ENCODE measurements at regions not wholly inside any gene's neighbourhood (a gene's known extent, or its start where the extent isn't known, plus 50 kb on each side); places are given as distances from the start of the nearest gene placed in this dataset.

GRCh38 chr3:110526777-110527727, 544.6 kb upstream of the NECTIN3 start:
- no peaks in the 10 kb centered on the region for H3K36me3 ChIP-seq (ENCODE audit: control insufficient read depth, insufficient read depth, low read length)
- WGBS, 2 experiments (ENCODE audit: insufficient coverage in 1 of 2, insufficient read length in 1 of 2) = 78 to 86% methylated on average over 2 to 3 of the region's 3 CpGs
- H3K9ac ChIP-seq (ENCODE audit: extremely low read depth, low read length, poor library complexity, severe bottlenecking) = no peak overlapping the region
- H3K27ac ChIP-seq (ENCODE audit: low read depth, low read length) = peak overlapping the region; percentile 7
- H3K4me3 ChIP-seq (ENCODE audit: low read length) = no peak overlapping the region
- H3K27me3 ChIP-seq (ENCODE audit: control insufficient read depth, insufficient read depth, low read length, poor library complexity, severe bottlenecking) = no peaks in the 10 kb centered on the region
- Mint-ChIP-seq H3K36me3 (ENCODE audit: low read depth) (peaks cover 8% of the 10 kb centered on the region), H3K9me3 (peaks cover 18% of the 10 kb centered on the region), H3K4me1 (peaks cover 1% of the 10 kb centered on the region), H3K4me3 (no peak overlapping the region), H3K27ac (peak overlapping the region; percentile 9), H3K27me3 (ENCODE audit: insufficient read depth) (no peaks in the 10 kb centered on the region)
- no peaks in the 10 kb centered on the region for H3K4me1 ChIP-seq (ENCODE audit: control insufficient read depth, insufficient read depth, low read length)
- TF ChIP-seq CTCF (conservative IDR thresholded peaks at IDR 0.05) = no peak
- peak; percentile 54 for DNase-seq
- no peaks in the 10 kb centered on the region for H3K9me3 ChIP-seq (ENCODE audit: control insufficient read depth, low read length)

GRCh38 chr3:110528305-110529121, 543.1 kb upstream of the NECTIN3 start:
- Mint-ChIP-seq H3K27ac (no peak overlapping the region), H3K27me3 (ENCODE audit: insufficient read depth) (no peaks in the 10 kb centered on the region), H3K36me3 (ENCODE audit: low read depth) (peaks cover 8% of the 10 kb centered on the region), H3K4me3 (no peak overlapping the region), H3K9me3 (peaks cover 18% of the 10 kb centered on the region), H3K4me1 (peaks cover 4% of the 10 kb centered on the region)
- Histone ChIP-seq H3K27ac (ENCODE audit: low read depth, low read length) (no peak overlapping the region), H3K4me1 (ENCODE audit: control insufficient read depth, insufficient read depth, low read length) (peaks cover 2% of the 10 kb centered on the region), H3K36me3 (ENCODE audit: control insufficient read depth, insufficient read depth, low read length) (no peaks in the 10 kb centered on the region), H3K4me3 (ENCODE audit: low read length) (no peak overlapping the region), H3K9me3 (ENCODE audit: control insufficient read depth, low read length) (no peaks in the 10 kb centered on the region), H3K27me3 (ENCODE audit: control insufficient read depth, insufficient read depth, low read length, poor library complexity, severe bottlenecking) (no peaks in the 10 kb centered on the region), H3K9ac (ENCODE audit: extremely low read depth, low read length, poor library complexity, severe bottlenecking) (no peak overlapping the region)
- no peak for DNase-seq
- TF ChIP-seq CTCF (conservative IDR thresholded peaks at IDR 0.05) = no peak
- WGBS, 2 experiments (ENCODE audit: insufficient coverage in 1 of 2, insufficient read length in 1 of 2) = 96% methylated on average over 3 of the region's 4 CpGs; no CpG with 5 or more reads in 1 of the 2 experiments

GRCh38 chr3:110530902-110531301, 540.7 kb upstream of the NECTIN3 start:
- no peak for DNase-seq
- Mint-ChIP-seq H3K4me3 (no peak overlapping the region), H3K36me3 (ENCODE audit: low read depth) (no peaks in the 10 kb centered on the region), H3K4me1 (peaks cover 4% of the 10 kb centered on the region), H3K9me3 (peaks cover 7% of the 10 kb centered on the region), H3K27ac (no peak overlapping the region), H3K27me3 (ENCODE audit: insufficient read depth) (no peaks in the 10 kb centered on the region)
- Histone ChIP-seq H3K4me3 (ENCODE audit: low read length) (no peak overlapping the region), H3K36me3 (ENCODE audit: control insufficient read depth, insufficient read depth, low read length) (no peaks in the 10 kb centered on the region), H3K9me3 (ENCODE audit: control insufficient read depth, low read length) (no peaks in the 10 kb centered on the region), H3K4me1 (ENCODE audit: control insufficient read depth, insufficient read depth, low read length) (peaks cover 2% of the 10 kb centered on the region), H3K27me3 (ENCODE audit: control insufficient read depth, insufficient read depth, low read length, poor library complexity, severe bottlenecking) (no peaks in the 10 kb centered on the region), H3K9ac (ENCODE audit: extremely low read depth, low read length, poor library complexity, severe bottlenecking) (no peak overlapping the region), H3K27ac (ENCODE audit: low read depth, low read length) (no peak overlapping the region)
- no peak for TF ChIP-seq CTCF (conservative IDR thresholded peaks at IDR 0.05)
- 99 to 100% methylated on average over 1 to 2 of the region's 2 CpGs for WGBS, 2 experiments (ENCODE audit: insufficient coverage in 1 of 2, insufficient read length in 1 of 2)

All from endodermal cell (in vitro differentiated cells).